PC-9 (cell line): ENCODE measurements at regions not wholly inside any gene's neighbourhood (a gene's known extent, or its start where the extent isn't known, plus 50 kb on each side); places are given as distances from the start of the nearest gene placed in this dataset.

Experiments
- BruUV-seq: library from RNA; stranded (reverse); fragments of 400-500 nt; replicated peaks from 2 replicates; lab custom pipeline; 2021; lab: Mats Ljungman, UMichigan
- CTCF ChIA-PET: fragments of 300-600 bp; sonication (Branson Sonifier 250); formaldehyde crosslinking; loops from one replicate; lab custom pipeline; 2022; ENCODE audit warnings: antibody characterized with exemption; lab: Charles Lee
- POLR2A ChIA-PET: fragments of 300-600 bp; sonication (Branson Sonifier 250); formaldehyde crosslinking; loops from one replicate; lab custom pipeline; 2022; ENCODE audit warnings: antibody characterized with exemption; ENCODE audit not compliant: unreplicated experiment; lab: Charles Lee
- DNase-seq, 2 experiments: peaks; one replicate each; pipeline versions ENCODE4 v3.0.0 to v3.0.0-alpha.2; 2015 to 2022; ENCODE audit warnings: mixed read lengths in 1 of 2
- H2AFZ ChIP-seq: fragments of 200-600 bp; sonication (generic); 2 replicates; pipeline ENCODE4 v1.8.1; 2017; ENCODE audit warnings: antibody characterized with exemption
- H3F3A ChIP-seq: fragments of 200-600 bp; sonication (generic); 2 replicates; pipeline ENCODE4 v1.8.1; 2017; ENCODE audit warnings: antibody characterized with exemption, mild to moderate bottlenecking, low read depth; ENCODE audit not compliant: insufficient read depth
- H3K27ac ChIP-seq: fragments of 200-600 bp; sonication (generic); 2 replicates; pipeline ENCODE4 v1.6.1; 2016; ENCODE audit warnings: mixed run types
- H3K27me3 ChIP-seq: fragments of 200-600 bp; sonication (generic); 2 replicates; pipeline ENCODE4 v1.6.1; 2016; ENCODE audit warnings: low read depth, mixed run types; ENCODE audit not compliant: insufficient read depth
- H3K36me3 ChIP-seq: fragments of 200-600 bp; sonication (generic); 2 replicates; pipeline ENCODE4 v1.6.1; 2016; ENCODE audit warnings: low read depth, mixed run types
- H3K4me1 ChIP-seq: fragments of 200-600 bp; sonication (generic); replicated peaks from 2 replicates; pipeline ENCODE4 v1.6.1; 2016; ENCODE audit warnings: mixed run types; ENCODE audit not compliant: insufficient read depth
- H3K4me2 ChIP-seq: fragments of 200-600 bp; sonication (generic); 2 replicates; pipeline ENCODE4 v1.6.1; 2017; ENCODE audit warnings: mixed run types
- H3K4me3 ChIP-seq: fragments of 200-600 bp; sonication (generic); 2 replicates; pipeline ENCODE4 v1.6.1; 2016; ENCODE audit warnings: mixed run types
- H3K79me2 ChIP-seq: fragments of 200-600 bp; sonication (generic); 2 replicates; pipeline ENCODE4 v1.6.1; 2017; ENCODE audit warnings: low read depth, mixed run types
- H3K9me2 ChIP-seq: fragments of 200-600 bp; sonication (generic); 2 replicates; pipeline ENCODE4 v1.8.1; 2017; ENCODE audit warnings: mild to moderate bottlenecking; ENCODE audit not compliant: insufficient read depth
- H3K9me3 ChIP-seq: fragments of 200-600 bp; sonication (generic); 2 replicates; pipeline ENCODE4 v1.8.1; 2016; ENCODE audit warnings: low read depth; ENCODE audit not compliant: insufficient read depth
- H4K20me1 ChIP-seq: fragments of 200-600 bp; sonication (generic); 2 replicates; pipeline ENCODE4 v1.8.1; 2017; ENCODE audit not compliant: insufficient read depth
- EZH2 ChIP-seq: fragments of 200-600 bp; sonication (generic); IDR thresholded peaks from 2 replicates; pipeline ENCODE4 v1.8.0; 2017; ENCODE audit warnings: antibody characterized with exemption, low read depth
- intact Hi-C: fragments of 100-400 bp; cut with micrococcal nuclease; formaldehyde crosslinking; loops from one replicate; pipeline ENCODE4 v1.10.0; 2022; ENCODE audit not compliant: unreplicated experiment
- TF ChIP-seq, protein P1 (sequence below): fragments of 200-600 bp; sonication (generic); conservative IDR thresholded peaks from 2 replicates; pipeline ENCODE4 v1.6.1; 2017; ENCODE audit warnings: mixed run types, antibody characterized with exemption, mild to moderate bottlenecking, moderate library complexity

GRCh38 chrX:26722666-26723428, 506.9 kb downstream of the MAGEB5 start:
- H3K4me3 ChIP-seq, result no peak overlapping the region
- intact Hi-C loops, result no loop called here
- POLR2A ChIA-PET, result no interaction called here

DNA sequence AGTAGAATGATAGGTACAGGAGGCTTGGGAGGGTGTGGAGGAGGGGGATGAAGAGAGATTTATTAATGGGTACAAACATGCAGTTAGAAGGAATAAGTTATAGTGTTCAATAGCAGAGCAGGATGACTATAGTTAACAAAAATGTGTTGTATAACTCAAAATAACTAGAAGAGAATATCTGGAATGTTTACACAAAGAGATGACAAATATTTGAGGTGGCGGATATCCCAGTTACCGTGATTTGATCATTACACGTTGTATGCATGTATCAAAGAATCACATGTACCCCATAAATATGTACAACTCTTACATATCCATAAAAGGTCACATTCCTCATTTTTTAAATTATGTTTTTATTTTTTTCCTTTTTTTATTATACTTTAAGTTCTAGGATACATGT, 456.6 kb downstream of the MAGEB5 start:
- H3F3A ChIP-seq, result no peaks in the 10 kb centered on the region
- no TSS peak for BruUV-seq
- H3K36me3 ChIP-seq, result no peaks in the 10 kb centered on the region
- DNase-seq, result no peak
- intact Hi-C loops, result no loop called here
- H3K27me3 ChIP-seq, result no peaks in the 10 kb centered on the region
- no peak overlapping the region for H3K27ac ChIP-seq
- no peaks in the 10 kb centered on the region for H3K4me1 ChIP-seq
- no peak for TF ChIP-seq EZH2
- TF ChIP-seq, protein P1, sequence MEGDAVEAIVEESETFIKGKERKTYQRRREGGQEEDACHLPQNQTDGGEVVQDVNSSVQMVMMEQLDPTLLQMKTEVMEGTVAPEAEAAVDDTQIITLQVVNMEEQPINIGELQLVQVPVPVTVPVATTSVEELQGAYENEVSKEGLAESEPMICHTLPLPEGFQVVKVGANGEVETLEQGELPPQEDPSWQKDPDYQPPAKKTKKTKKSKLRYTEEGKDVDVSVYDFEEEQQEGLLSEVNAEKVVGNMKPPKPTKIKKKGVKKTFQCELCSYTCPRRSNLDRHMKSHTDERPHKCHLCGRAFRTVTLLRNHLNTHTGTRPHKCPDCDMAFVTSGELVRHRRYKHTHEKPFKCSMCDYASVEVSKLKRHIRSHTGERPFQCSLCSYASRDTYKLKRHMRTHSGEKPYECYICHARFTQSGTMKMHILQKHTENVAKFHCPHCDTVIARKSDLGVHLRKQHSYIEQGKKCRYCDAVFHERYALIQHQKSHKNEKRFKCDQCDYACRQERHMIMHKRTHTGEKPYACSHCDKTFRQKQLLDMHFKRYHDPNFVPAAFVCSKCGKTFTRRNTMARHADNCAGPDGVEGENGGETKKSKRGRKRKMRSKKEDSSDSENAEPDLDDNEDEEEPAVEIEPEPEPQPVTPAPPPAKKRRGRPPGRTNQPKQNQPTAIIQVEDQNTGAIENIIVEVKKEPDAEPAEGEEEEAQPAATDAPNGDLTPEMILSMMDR, result no peak
- no peaks in the 10 kb centered on the region for H3K9me3 ChIP-seq
- POLR2A ChIA-PET, result no interaction called here
- H3K9me2 ChIP-seq, result no peaks in the 10 kb centered on the region
- H2AFZ ChIP-seq, result no peak overlapping the region
- H3K79me2 ChIP-seq, result no peaks in the 10 kb centered on the region
- no peaks in the 10 kb centered on the region for H4K20me1 ChIP-seq
- H3K4me2 ChIP-seq, result no peak overlapping the region
- CTCF ChIA-PET, result no interaction called here
- H3K4me3 ChIP-seq, result no peak overlapping the region

More at GRCh38 chrX:26722666-26723428, 506.9 kb downstream of the MAGEB5 start:
- Histone ChIP-seq H3K27ac (no peak overlapping the region), H3K9me3 (no peaks in the 10 kb centered on the region), H3K79me2 (no peaks in the 10 kb centered on the region), H3F3A (no peaks in the 10 kb centered on the region), H3K27me3 (no peaks in the 10 kb centered on the region), H3K4me1 (no peaks in the 10 kb centered on the region), H3K36me3 (no peaks in the 10 kb centered on the region), H2AFZ (no peak overlapping the region), H3K4me2 (no peak overlapping the region), H3K9me2 (no peaks in the 10 kb centered on the region), H4K20me1 (no peaks in the 10 kb centered on the region)
- DNase-seq, result no peak
- no TSS peak for BruUV-seq
- TF ChIP-seq, protein P1, result no peak
- no peak for TF ChIP-seq EZH2
- CTCF ChIA-PET, result no interaction called here

DNA sequence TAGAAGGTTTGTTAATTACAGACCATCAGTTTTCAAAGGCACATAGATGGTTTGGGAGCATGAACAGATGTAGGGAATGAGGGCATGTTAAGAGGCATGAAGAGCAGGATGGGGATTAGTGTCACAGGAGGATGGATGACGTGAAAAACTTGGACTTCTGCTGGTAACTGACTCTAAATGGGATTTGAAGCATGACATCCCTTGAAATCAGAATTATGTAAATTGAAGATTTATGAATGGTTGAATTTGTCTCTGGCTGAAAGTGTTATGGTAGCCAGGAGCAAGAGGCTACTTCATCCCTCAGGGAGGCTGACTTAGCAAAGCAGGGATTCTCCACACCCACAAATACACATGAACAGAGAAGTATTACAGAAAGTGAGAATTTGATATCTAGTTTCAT, 454.6 kb downstream of the MAGEB5 start:
- CTCF ChIA-PET, result no interaction called here
- no TSS peak for BruUV-seq
- intact Hi-C loops, result no loop called here

More for the DNA sequence above, 454.6 kb downstream of the MAGEB5 start:
- H2AFZ ChIP-seq, result no peak overlapping the region
- no peak overlapping the region for H3K4me3 ChIP-seq
- no peaks in the 10 kb centered on the region for H3K9me2 ChIP-seq
- POLR2A ChIA-PET, result no interaction called here
- H4K20me1 ChIP-seq, result no peaks in the 10 kb centered on the region
- no peaks in the 10 kb centered on the region for H3K36me3 ChIP-seq
- no peaks in the 10 kb centered on the region for H3K27me3 ChIP-seq
- no peaks in the 10 kb centered on the region for H3F3A ChIP-seq
- no peak for DNase-seq
- TF ChIP-seq EZH2, result no peak
- TF ChIP-seq, protein P1, result no peak
- no peaks in the 10 kb centered on the region for H3K79me2 ChIP-seq
- H3K4me2 ChIP-seq, result no peak overlapping the region
- H3K9me3 ChIP-seq, result no peaks in the 10 kb centered on the region
- H3K4me1 ChIP-seq, result no peaks in the 10 kb centered on the region
- H3K27ac ChIP-seq, result no peak overlapping the region
